K562 (cell line): ENCODE measurements at regions not wholly inside any gene's neighbourhood (a gene's known extent, or its start where the extent isn't known, plus 50 kb on each side); places are given as distances from the start of the nearest gene placed in this dataset.

Experiments used
- ATAC-seq: fragments of 200-7000 bp; cut with Tn5 transposase; 3 replicates; pipeline ENCODE4 v1.9.1; 2020; ENCODE audit warnings: moderate library complexity
- BruUV-seq: library from RNA; stranded (reverse); fragments of 400-500 nt; replicated peaks from 2 replicates; lab custom pipeline; 2021; lab: Mats Ljungman, UMichigan
- CTCF ChIA-PET: fragments of 300-600 bp; formaldehyde crosslinking; extraction: SDS; loops from one replicate; lab custom pipeline; 2021; ENCODE audit warnings: low intra/inter-chr PET ratio; lab: Yijun Ruan, JAX
- POLR2A ChIA-PET: fragments of 300-600, 350-650 bp; sonication (Branson Sonifier 250); formaldehyde crosslinking; extraction: SDS; loops from one replicate; lab custom pipeline; 2021; ENCODE audit warnings: antibody characterized with exemption, inconsistent platforms; lab: Yijun Ruan, JAX
- DNase-seq, 4 experiments: peaks; one replicate each; pipeline versions ENCODE4 v3.0.0 to v3.0.0-alpha.2; 2011 to 2018; ENCODE audit warnings: low spot score in 3 of 4, mixed read lengths in 3 of 4; ENCODE audit errors: extremely low read depth in 1 of 4
- FAIRE-seq: peaks from 2 replicates; lab custom pipeline; 2011; peaks lifted over from hg19 to GRCh38; lab: Jason Lieb, UNC
- H2AFZ ChIP-seq: 2 replicates; pipeline ENCODE4 v1.6.0; 2011; ENCODE audit warnings: low read depth, low read length, control low read depth, inconsistent platforms
- H3K27ac ChIP-seq: fragments of 200-600 bp; 3 replicates; pipeline ENCODE4 v1.8.0; 2011; ENCODE audit warnings: low read depth, mild to moderate bottlenecking, control low read depth, inconsistent platforms, low read length, moderate library complexity, mixed read lengths; ENCODE audit errors: extremely low read depth
- H3K27me3 ChIP-seq, 2 experiments: fragments of 300-600 bp in 1 of 2; 2 replicates in 1 of 2; 3 replicates in 1 of 2; pipeline versions ENCODE4 v1.6.0 to v1.8.0; 2011; ENCODE audit warnings: inconsistent platforms in 2 of 2, low read length in 2 of 2, mild to moderate bottlenecking in 1 of 2, mixed read lengths in 1 of 2, moderate library complexity in 1 of 2; ENCODE audit not compliant: control insufficient read depth in 2 of 2, insufficient read depth in 2 of 2
- H3K36me3 ChIP-seq: fragments of 300-600 bp; 3 replicates; pipeline ENCODE4 v1.8.0; 2011; ENCODE audit warnings: mild to moderate bottlenecking, low read length, inconsistent platforms; ENCODE audit not compliant: control insufficient read depth, insufficient read depth
- H3K4me1 ChIP-seq, 2 experiments: fragments of 200-600 bp in 1 of 2; replicated peaks in 1 of 2; 2 replicates in 1 of 2; 3 replicates in 1 of 2; pipeline versions ENCODE4 v1.5.1 to v1.8.0; 2011; ENCODE audit warnings: inconsistent platforms in 2 of 2, low read length in 2 of 2, mild to moderate bottlenecking in 1 of 2, mixed read lengths in 1 of 2, moderate library complexity in 1 of 2; ENCODE audit not compliant: control insufficient read depth in 2 of 2, insufficient read depth in 2 of 2
- H3K4me2 ChIP-seq: 2 replicates; pipeline ENCODE4 v1.6.1; 2011; ENCODE audit warnings: low read length, control low read depth, inconsistent platforms, mixed read lengths; ENCODE audit not compliant: insufficient read depth
- H3K4me3 ChIP-seq: fragments of 200-600 bp; sonication (generic), shearing (Covaris generic); 2 replicates; pipeline ENCODE4 v1.5.1; 2016; ENCODE audit warnings: control low read depth, inconsistent platforms
- H3K79me2 ChIP-seq: fragments of 200-600 bp; 3 replicates; pipeline ENCODE4 v1.8.0; 2011; ENCODE audit warnings: low read length, inconsistent platforms; ENCODE audit not compliant: control insufficient read depth, insufficient read depth
- H3K9ac ChIP-seq, 2 experiments: 2 replicates each; pipeline versions ENCODE4 v1.6.0 to v1.6.1; 2011; ENCODE audit warnings: low read depth in 2 of 2, low read length in 2 of 2, control low read depth in 1 of 2, inconsistent platforms in 1 of 2, mild to moderate bottlenecking in 1 of 2, mixed read lengths in 1 of 2; ENCODE audit not compliant: insufficient read depth in 1 of 2
- H3K9me1 ChIP-seq: one replicate; pipeline ENCODE4 v1.6.0; 2011; ENCODE audit warnings: inconsistent platforms, mild to moderate bottlenecking, low read length, moderate library complexity; ENCODE audit not compliant: control insufficient read depth, insufficient read depth
- H3K9me3 ChIP-seq: replicated peaks from 2 replicates; pipeline ENCODE4 v1.5.1; 2011; ENCODE audit warnings: low read depth, low read length, inconsistent platforms; ENCODE audit not compliant: control insufficient read depth, insufficient read depth
- H4K20me1 ChIP-seq: replicated peaks from 2 replicates; pipeline ENCODE4 v1.6.1; 2011; ENCODE audit warnings: low read length, inconsistent platforms, mixed read lengths; ENCODE audit not compliant: control insufficient read depth, insufficient read depth
- ARID3A ChIP-seq: IDR thresholded peaks from 2 replicates; pipeline ENCODE4 v1.6.1; 2012; ENCODE audit warnings: low read depth, low read length, improper control_type of control experiment, borderline replicate concordance
- DDX20 ChIP-seq: fragments of 450-650 bp; IDR thresholded peaks from 2 replicates; pipeline ENCODE4 v1.6.1; 2016; ENCODE audit warnings: missing genetic modification characterization, low read depth, mild to moderate bottlenecking, missing compliant biosample characterization, moderate library complexity
- GTF2F1 ChIP-seq: IDR thresholded peaks from 2 replicates; pipeline ENCODE4 v1.6.1; 2011; ENCODE audit warnings: low read depth, low read length, improper control_type of control experiment
- IFI16 ChIP-seq: fragments of 250-450 bp; sonication (Bioruptor Pico); IDR thresholded peaks from 2 replicates; pipeline ENCODE4 v2.1.2; 2022; ENCODE audit warnings: mild to moderate bottlenecking, inconsistent platforms
- JUNB ChIP-seq: fragments of 450-650 bp; formaldehyde crosslinking; conservative IDR thresholded peaks from 2 replicates; pipeline ENCODE4 v1.4.0; 2020; ENCODE audit warnings: mild to moderate bottlenecking
- MNT ChIP-seq, 2 experiments: fragments of 450-650 bp; conservative IDR thresholded peaks; 2 replicates each; pipeline ENCODE4 v1.6.1; 2017; ENCODE audit warnings: mild to moderate bottlenecking in 2 of 2, moderate library complexity in 2 of 2
- NFRKB ChIP-seq: fragments of 450-650 bp; IDR thresholded peaks from 2 replicates; pipeline ENCODE4 v1.6.1; 2016; ENCODE audit warnings: low read depth
- PATZ1 ChIP-seq: fragments of 250-450 bp; sonication (Bioruptor Pico); IDR thresholded peaks from 2 replicates; pipeline ENCODE4 v1.5.0; 2020; ENCODE audit warnings: mild to moderate bottlenecking, borderline replicate concordance
- RFX7 ChIP-seq: fragments of 250-450 bp; sonication (Bioruptor Pico); IDR thresholded peaks from 2 replicates; pipeline ENCODE4 v1.5.1; 2021; ENCODE audit warnings: mild to moderate bottlenecking
- RHOXF2B ChIP-seq: fragments of 250-450 bp; sonication (Bioruptor Pico); conservative IDR thresholded peaks from 2 replicates; pipeline ENCODE4 v1.5.1; 2021
- SETDB1 ChIP-seq: IDR thresholded peaks from one replicate; pipeline ENCODE4 v1.6.1; 2012; ENCODE audit warnings: low read length, control low read depth, inconsistent platforms
- SRSF1 ChIP-seq: fragments of 200-400 bp; formaldehyde crosslinking; IDR thresholded peaks from 2 replicates; pipeline ENCODE4 v1.6.1; 2017; ENCODE audit warnings: mild to moderate bottlenecking, low read depth, low read length, moderate library complexity
- SRSF3 ChIP-seq: fragments of 200-400 bp; formaldehyde crosslinking; IDR thresholded peaks from 2 replicates; pipeline ENCODE4 v1.6.1; 2016; ENCODE audit warnings: mild to moderate bottlenecking, low read length, moderate library complexity; ENCODE audit not compliant: insufficient read depth
- ZKSCAN1 ChIP-seq: fragments of 150-350 bp; IDR thresholded peaks from 2 replicates; pipeline ENCODE4 v1.6.1; 2016; ENCODE audit warnings: low read depth, low read length
- ZNF282 ChIP-seq: sonication (generic); formaldehyde crosslinking; IDR thresholded peaks from 2 replicates; pipeline ENCODE4 v1.8.1; 2023; ENCODE audit warnings: missing genetic modification reagents
- ZNF408 ChIP-seq: fragments of 250-450 bp; sonication (Bioruptor Pico); IDR thresholded peaks from 2 replicates; pipeline ENCODE4 v1.4.0; 2020; ENCODE audit warnings: low read depth, mild to moderate bottlenecking, moderate library complexity
- ZNF561 ChIP-seq: fragments of 450-650 bp; formaldehyde crosslinking; conservative IDR thresholded peaks from 2 replicates; pipeline ENCODE4 v1.4.0; 2020; ENCODE audit warnings: mild to moderate bottlenecking, moderate library complexity
- ZSCAN32 ChIP-seq: fragments of 450-650 bp; formaldehyde crosslinking; IDR thresholded peaks from 2 replicates; pipeline ENCODE4 v1.4.0; 2020; ENCODE audit warnings: mild to moderate bottlenecking, moderate library complexity
- WGBS: fragments of 100-300 bp; shearing (Covaris generic); methylation state at CpG from one replicate; pipeline ENCODE4 v1.1.6; 2016; ENCODE audit warnings: low coverage, mixed read lengths; ENCODE audit not compliant: insufficient coverage; ENCODE audit errors: missing lambda C conversion rate; 5-methylcytosine and 5-hydroxymethylcytosine counted together
- in situ Hi-C: fragments of 300-500 bp; cut with MboI; formaldehyde crosslinking; loops from 4 replicates; pipeline ENCODE4 v1.15.0; 2018; ENCODE audit warnings: inconsistent platforms, mixed read lengths
- intact Hi-C: fragments of 100-400 bp; cut with micrococcal nuclease; formaldehyde crosslinking; loops from 2 replicates; pipeline ENCODE4 v1.14.2; 2022

GRCh38 chr3:72398781-72399180 is 449.5 kb downstream of the SHQ1 start (continued):
- TF ChIP-seq DDX20 (no peak), RHOXF2B (CRISPR knock-in tag) (no peak), SRSF1 (no peak), ZKSCAN1 (no peak), ZNF408 (CRISPR knock-in tag) (no peak), GTF2F1 (no peak), ZNF282 (no peak)

DNA sequence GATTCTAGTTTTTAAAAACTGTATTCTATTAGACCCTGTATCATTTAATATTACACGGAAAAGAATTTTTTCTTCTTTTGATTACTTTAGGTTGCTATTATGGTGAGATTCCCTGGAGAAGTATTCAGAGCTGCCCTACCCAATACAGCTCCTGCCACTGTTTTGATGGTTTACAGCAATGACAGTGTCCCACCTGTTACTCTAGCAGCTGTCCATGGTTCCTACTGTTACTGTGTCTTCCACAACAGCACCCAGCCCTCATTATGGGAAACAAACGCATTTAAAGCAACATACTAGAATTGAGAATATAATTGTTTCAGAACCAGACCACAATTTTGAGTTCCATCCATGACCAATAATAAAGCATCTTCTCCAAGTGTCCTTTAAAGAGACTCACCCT is 450.7 kb downstream of the SHQ1 start:
- no peaks in the 10 kb centered on the region for H3K9me1 ChIP-seq
- H3K9ac ChIP-seq, result no peak overlapping the region
- DNase-seq (no peak), ATAC-seq (peak; percentile 47; the same call in 2 of the 3 replicates), FAIRE-seq (no peak)
- no TSS peak for BruUV-seq
- no peak overlapping the region for H2AFZ ChIP-seq
- peaks cover 4 to 8% of the 10 kb centered on the region in 2 experiments; a peak in 3 of 5 replicates for H3K4me1 ChIP-seq
- in situ Hi-C loops (no loop called here), intact Hi-C loops (no loop called here)
- H3K36me3 ChIP-seq, result peaks cover 8% of the 10 kb centered on the region; the same call in 1 of the 3 replicates
- no peak overlapping the region for H3K4me3 ChIP-seq
- no peak overlapping the region for H3K4me2 ChIP-seq
- peaks cover 99% of the 10 kb centered on the region for H3K79me2 ChIP-seq
- peaks cover 58% of the 10 kb centered on the region for H4K20me1 ChIP-seq
- H3K27ac ChIP-seq, result no peak overlapping the region
- H3K27me3 ChIP-seq, result no peaks in the 10 kb centered on the region
- H3K9me3 ChIP-seq, result no peaks in the 10 kb centered on the region
- ChIA-PET CTCF (no interaction called here), POLR2A (no interaction called here)
- 73% methylated on average over 2 of the region's 2 CpGs for WGBS
- TF ChIP-seq ZNF561 (no peak), RFX7 (CRISPR knock-in tag) (no peak), SETDB1 (no peak), JUNB (CRISPR knock-in tag) (no peak), IFI16 (CRISPR knock-in tag) (no peak), NFRKB (no peak), MNT (conservative IDR thresholded peaks at IDR 0.05) (peak in 1 of 2 experiments; percentile 49; a peak in 1 of 4 replicates), PATZ1 (no peak), ZSCAN32 (no peak), ARID3A (no peak), SRSF3 (no peak)
